Muscle of leg (tissue), 3 donors: ENCODE measurements at regions not wholly inside any gene's neighbourhood (a gene's known extent, or its start where the extent isn't known, plus 50 kb on each side); places are given as distances from the start of the nearest gene placed in this dataset.

Experiments used
- DNase-seq: peaks from one replicate; pipeline ENCODE4 v3.0.0; 2013
- H3K27ac ChIP-seq: one replicate; pipeline ENCODE4 v1.5.1; 2013; ENCODE audit warnings: mild to moderate bottlenecking, low read length, control low read depth
- H3K27me3 ChIP-seq: one replicate; pipeline ENCODE4 v1.6.1; 2013; ENCODE audit warnings: low read length; ENCODE audit not compliant: control insufficient read depth, insufficient read depth
- H3K36me3 ChIP-seq: one replicate; pipeline ENCODE4 v1.6.1; 2013; ENCODE audit warnings: low read length; ENCODE audit not compliant: control insufficient read depth, insufficient read depth
- H3K4me1 ChIP-seq: one replicate; pipeline ENCODE4 v1.6.1; 2013; ENCODE audit warnings: low read length; ENCODE audit not compliant: control insufficient read depth, insufficient read depth
- H3K4me3 ChIP-seq: one replicate; pipeline ENCODE4 v1.5.1; 2013; ENCODE audit warnings: low read length, control low read depth
- H3K9me3 ChIP-seq: replicated peaks from 2 replicates; pipeline ENCODE4 v1.6.1; 2013; ENCODE audit warnings: low read depth, low read length; ENCODE audit not compliant: control insufficient read depth
- WGBS: methylation state at CpG from one replicate; pipeline ENCODE4 v1.1.5; 2013; ENCODE audit warnings: missing lambda C conversion rate; ENCODE audit not compliant: insufficient coverage; 5-methylcytosine and 5-hydroxymethylcytosine counted together

DNA sequence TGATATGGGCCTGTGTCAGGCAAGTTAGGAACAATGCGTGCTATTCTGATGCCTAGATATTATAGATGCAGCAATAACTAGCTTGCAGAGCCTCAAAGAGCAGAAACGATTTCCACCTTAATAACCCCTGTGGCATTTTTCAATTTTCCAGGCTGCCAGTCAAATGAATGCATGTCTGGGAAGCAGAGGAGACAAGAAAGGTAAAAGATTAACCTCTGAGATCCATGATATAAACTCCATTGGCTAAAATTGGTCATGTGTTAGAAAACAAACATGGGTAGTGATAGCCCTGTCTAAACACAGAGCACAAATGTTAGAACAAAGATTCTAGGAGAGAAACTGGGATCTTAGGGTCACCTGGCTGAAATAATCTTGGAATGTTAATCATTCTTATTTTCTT lies 811.1 kb downstream of the DIAPH3 start:
- no CpG with 5 or more reads among the region's 2 CpGs for WGBS
- DNase-seq = no peak
- H3K4me3 ChIP-seq = no peak overlapping the region
- peaks cover 2% of the 10 kb centered on the region for H3K9me3 ChIP-seq
- H3K36me3 ChIP-seq = no peaks in the 10 kb centered on the region
- peaks cover 5% of the 10 kb centered on the region for H3K4me1 ChIP-seq
- no peaks in the 10 kb centered on the region for H3K27me3 ChIP-seq
- H3K27ac ChIP-seq = no peak overlapping the region

DNA sequence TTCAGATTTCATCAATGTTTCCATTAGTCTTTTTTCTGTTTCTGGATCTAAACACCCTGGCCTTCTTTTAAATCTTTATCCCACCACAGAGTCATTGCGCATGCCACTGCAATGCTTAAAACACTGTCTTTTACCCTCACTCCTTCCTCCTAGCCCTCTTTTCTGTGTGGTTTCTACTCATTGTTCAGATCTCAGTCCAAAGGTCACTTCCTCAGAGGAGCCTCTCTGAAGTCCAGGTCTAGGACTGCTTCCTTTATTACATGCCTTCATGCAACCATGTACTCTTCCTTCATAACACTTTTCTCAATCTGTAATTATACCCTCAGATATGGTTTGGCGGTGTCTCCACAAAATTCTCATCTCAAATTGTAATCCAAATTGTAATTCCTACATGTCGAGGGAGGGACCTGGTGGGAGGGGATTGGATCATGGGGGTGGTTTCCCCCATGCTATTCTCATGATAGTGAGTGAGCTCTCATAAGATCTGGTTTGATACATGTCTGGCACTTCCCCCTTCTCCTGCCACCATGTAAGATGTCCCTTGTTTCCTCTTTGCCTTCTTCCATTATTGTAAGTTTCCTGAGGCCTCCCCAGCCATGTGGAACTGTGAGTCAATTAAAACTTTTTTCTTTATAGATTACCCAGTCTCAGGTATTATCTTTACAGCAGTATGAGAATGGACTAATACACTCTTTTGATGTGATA lies 808.9 kb downstream of the DIAPH3 start:
- no peak for DNase-seq
- 100% methylated on average over 1 of the region's 3 CpGs for WGBS
- no peak overlapping the region for H3K4me3 ChIP-seq
- peaks cover 2% of the 10 kb centered on the region for H3K9me3 ChIP-seq
- no peaks in the 10 kb centered on the region for H3K36me3 ChIP-seq
- peaks cover 10% of the 10 kb centered on the region for H3K4me1 ChIP-seq
- H3K27ac ChIP-seq = no peak overlapping the region
- H3K27me3 ChIP-seq = no peaks in the 10 kb centered on the region

DNA sequence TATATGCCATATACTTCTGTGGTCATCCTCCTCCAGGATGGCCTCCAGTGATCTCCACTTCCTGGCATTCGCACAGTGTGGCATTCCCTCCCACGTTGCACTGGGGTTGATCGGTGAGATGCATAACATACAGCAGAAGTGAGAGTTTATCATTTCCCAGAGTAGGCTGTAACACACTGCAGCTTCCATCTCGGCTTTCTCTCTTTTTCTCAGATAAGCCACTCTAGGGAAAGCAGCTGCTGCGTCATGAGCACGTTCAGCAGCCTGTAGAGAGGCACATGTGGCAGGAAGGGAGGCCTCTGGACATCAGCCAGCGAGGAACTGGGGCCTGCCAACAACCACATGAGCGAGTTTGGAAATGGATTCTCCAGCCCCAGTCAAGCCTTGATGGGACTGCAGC lies 807.1 kb downstream of the DIAPH3 start:
- 12% methylated on average over 2 of the region's 8 CpGs for WGBS
- Histone ChIP-seq H3K27me3 (no peaks in the 10 kb centered on the region), H3K27ac (peak overlapping the region; percentile 74), H3K4me3 (no peak overlapping the region), H3K36me3 (no peaks in the 10 kb centered on the region), H3K4me1 (peaks cover 12% of the 10 kb centered on the region), H3K9me3 (peaks cover 2% of the 10 kb centered on the region)
- DNase-seq = peak; percentile 89

DNA sequence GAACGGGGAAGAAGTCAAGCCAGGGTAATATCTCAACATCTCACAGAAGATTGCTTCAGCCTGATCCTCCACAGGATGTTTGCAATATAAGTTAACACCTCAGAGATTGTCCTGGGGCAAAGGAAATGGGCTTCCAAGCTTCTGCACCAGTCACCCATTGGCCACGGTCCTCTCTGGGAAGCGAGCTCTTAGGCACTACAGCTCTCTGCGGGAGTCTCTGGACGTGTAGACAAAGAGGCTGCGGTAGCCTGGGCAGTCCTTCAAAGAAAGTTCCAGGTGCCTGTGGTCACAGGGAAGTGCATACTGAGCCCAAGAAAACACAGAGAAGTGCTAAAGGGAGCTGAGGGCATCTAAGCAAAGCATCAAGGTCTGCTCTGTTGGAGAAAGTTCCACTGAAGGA lies 805.7 kb downstream of the DIAPH3 start:
- Histone ChIP-seq H3K4me3 (no peak overlapping the region), H3K27ac (peak overlapping the region; percentile 50), H3K27me3 (no peaks in the 10 kb centered on the region), H3K9me3 (peaks cover 2% of the 10 kb centered on the region), H3K36me3 (no peaks in the 10 kb centered on the region), H3K4me1 (peaks cover 12% of the 10 kb centered on the region)
- WGBS = 65% methylated on average over 5 of the region's 6 CpGs
- no peak for DNase-seq

DNA sequence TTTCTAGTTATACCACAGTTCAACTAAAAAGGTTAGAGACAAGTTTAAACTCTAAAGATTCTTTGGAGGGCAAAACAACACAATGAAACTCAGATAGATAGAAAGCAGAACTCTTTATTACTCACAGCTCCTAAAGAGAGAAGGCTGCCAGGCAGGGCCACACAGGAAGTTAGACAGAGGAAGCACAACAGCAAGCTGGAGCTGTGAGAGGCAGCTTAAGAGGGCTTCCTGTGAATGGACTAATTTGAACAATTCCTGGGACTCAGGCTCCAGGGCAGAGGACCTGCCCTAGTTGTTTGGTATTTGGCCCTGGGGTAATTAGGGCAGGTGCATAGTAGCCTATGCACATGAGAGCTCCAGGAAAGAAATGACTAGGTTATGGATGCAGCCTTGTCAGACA lies 803.6 kb downstream of the DIAPH3 start:
- DNase-seq = peak; percentile 43
- Histone ChIP-seq H3K36me3 (no peaks in the 10 kb centered on the region), H3K27me3 (no peaks in the 10 kb centered on the region), H3K27ac (no peak overlapping the region), H3K9me3 (peaks cover 2% of the 10 kb centered on the region), H3K4me1 (peaks cover 12% of the 10 kb centered on the region), H3K4me3 (no peak overlapping the region)

DNA sequence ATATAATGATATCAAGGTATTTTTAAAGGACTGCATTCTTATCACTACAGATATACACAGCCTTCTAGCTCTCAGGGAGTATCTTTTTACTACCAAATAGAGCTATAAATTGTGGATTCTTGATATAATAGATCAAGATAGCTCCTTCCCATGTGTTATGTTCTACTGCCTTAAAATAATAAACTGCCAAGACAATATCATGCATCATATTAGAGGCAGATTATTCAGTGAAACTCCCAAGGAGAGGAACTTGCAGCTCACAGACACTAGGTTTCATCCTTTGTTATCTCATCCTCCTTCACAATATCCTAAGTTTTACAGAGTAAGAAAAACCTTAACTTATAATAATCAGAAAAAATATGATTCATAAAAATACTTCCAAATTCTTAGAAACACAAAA lies 802.8 kb downstream of the DIAPH3 start:
- H3K4me1 ChIP-seq = peaks cover 12% of the 10 kb centered on the region

DNA sequence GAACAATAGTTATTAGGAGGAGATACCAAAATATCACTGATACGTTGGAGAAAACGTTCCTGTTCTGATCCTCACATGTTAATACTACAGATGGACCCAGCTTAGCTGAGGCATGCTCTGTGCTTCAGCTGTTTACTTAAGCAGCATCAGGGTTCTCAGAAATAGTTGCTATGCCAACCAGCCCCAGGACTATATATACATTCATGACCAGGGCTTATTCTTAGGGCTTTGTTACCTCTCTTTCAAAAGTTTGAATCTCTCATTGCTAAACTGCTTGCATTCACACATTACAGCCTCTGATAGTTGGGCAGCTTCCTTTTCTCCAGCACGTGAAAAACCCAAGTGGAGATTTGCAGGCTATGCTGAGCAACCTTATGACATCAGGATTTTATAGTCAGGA lies 800.4 kb downstream of the DIAPH3 start:
- no peaks in the 10 kb centered on the region for H3K36me3 ChIP-seq
- H3K27ac ChIP-seq = no peak overlapping the region
- H3K4me3 ChIP-seq = no peak overlapping the region
- H3K9me3 ChIP-seq = no peaks in the 10 kb centered on the region
- no peaks in the 10 kb centered on the region for H3K27me3 ChIP-seq
- 67% methylated on average over 1 of the region's 3 CpGs for WGBS
- DNase-seq = no peak
- H3K4me1 ChIP-seq = peaks cover 2% of the 10 kb centered on the region

More for the DNA sequence above, 802.8 kb downstream of the DIAPH3 start:
- H3K9me3 ChIP-seq = peaks cover 2% of the 10 kb centered on the region
- no peak overlapping the region for H3K27ac ChIP-seq
- H3K4me3 ChIP-seq = no peak overlapping the region
- H3K36me3 ChIP-seq = no peaks in the 10 kb centered on the region
- DNase-seq = no peak
- no peaks in the 10 kb centered on the region for H3K27me3 ChIP-seq

DNA sequence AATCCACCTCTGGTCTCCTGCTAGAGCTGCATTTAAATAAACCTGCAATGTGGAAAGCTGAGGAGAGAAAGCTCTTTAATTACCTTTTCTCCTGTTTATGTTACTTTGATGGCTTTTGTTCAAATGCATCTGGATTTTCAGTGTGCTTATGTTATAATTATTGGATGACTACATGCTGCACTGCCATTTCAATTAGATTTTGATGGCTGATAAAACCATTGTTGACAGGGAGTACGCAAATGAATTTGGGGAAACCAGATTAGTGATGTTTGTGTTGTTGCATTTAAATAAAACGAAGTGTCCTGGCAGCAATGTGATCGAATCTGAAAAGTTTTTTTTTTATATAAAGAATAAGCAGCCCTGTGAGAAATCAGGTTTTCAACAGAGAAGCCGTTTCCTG lies 799.8 kb downstream of the DIAPH3 start:
- H3K27ac ChIP-seq = no peak overlapping the region
- no peaks in the 10 kb centered on the region for H3K9me3 ChIP-seq
- H3K27me3 ChIP-seq = no peaks in the 10 kb centered on the region
- no peak for DNase-seq
- H3K4me1 ChIP-seq = peaks cover 2% of the 10 kb centered on the region
- WGBS = no CpG with 5 or more reads among the region's 4 CpGs
- no peaks in the 10 kb centered on the region for H3K36me3 ChIP-seq
- no peak overlapping the region for H3K4me3 ChIP-seq

DNA sequence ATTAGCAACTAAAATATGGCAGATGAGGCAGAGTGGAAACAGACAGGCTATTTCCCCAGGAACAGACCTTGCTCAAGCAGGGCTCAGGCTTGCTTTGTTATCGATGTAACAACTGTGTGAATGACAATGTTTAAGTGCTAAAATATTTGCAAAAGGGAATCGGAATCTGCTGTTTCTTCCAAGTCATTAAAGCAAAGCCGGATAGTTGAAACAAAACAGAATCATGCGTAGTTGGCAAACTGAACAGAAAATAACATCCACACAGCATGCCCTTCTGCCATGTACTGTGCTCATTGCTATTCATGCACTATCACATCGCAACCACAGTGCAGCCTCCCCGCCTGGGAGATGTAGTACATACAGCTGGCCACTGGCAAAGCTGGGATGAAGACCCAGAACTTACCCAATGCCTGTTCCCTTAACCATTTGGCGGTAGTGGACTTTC lies 799.1 kb downstream of the DIAPH3 start:
- H3K27ac ChIP-seq = no peak overlapping the region
- no peak for DNase-seq
- no peak overlapping the region for H3K4me3 ChIP-seq
- H3K4me1 ChIP-seq = peaks cover 2% of the 10 kb centered on the region
- 62% methylated on average over 4 of the region's 7 CpGs for WGBS
- no peaks in the 10 kb centered on the region for H3K9me3 ChIP-seq
- H3K36me3 ChIP-seq = no peaks in the 10 kb centered on the region
- H3K27me3 ChIP-seq = no peaks in the 10 kb centered on the region

DNA sequence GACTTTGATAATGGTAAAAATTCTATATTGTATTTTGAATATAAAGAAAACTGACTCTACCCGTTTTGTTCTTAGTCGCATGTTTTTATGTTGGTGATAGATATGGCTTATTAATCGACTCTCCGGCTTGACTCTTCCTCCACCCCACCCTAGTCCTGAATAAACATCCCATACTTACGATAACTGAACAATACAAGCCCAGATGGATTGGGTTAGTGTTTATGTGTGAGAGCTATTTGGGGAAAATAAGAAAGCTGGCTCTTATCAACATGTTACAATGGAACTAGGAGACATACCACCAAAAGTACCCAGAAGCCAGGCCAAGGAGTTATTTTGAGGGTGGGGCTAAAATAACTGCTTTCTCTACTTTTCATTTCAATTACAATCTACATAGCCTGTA lies 796.3 kb downstream of the DIAPH3 start:
- DNase-seq = no peak
- Histone ChIP-seq H3K27me3 (no peaks in the 10 kb centered on the region), H3K36me3 (no peaks in the 10 kb centered on the region), H3K9me3 (no peaks in the 10 kb centered on the region), H3K27ac (no peak overlapping the region), H3K4me3 (no peak overlapping the region), H3K4me1 (no peaks in the 10 kb centered on the region)
- no CpG with 5 or more reads among the region's 5 CpGs for WGBS

DNA sequence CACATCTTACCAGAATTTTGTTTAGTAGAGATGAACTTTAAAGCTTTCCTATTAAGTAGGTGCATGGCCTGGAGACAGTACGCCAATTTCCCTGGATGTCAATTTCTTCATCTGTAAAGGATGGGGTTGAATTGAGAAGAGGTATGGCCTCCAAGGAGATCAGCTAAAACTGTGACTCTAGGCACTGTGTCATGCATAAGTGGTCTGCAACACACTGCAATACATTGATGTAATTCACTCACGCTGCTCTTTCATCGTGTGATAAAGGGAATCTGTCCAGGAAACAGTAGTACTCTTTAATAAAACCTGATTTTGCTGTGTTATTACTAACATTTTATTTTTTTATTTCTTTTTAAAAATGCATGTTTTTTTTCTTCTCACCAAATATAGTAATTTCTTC lies 795.8 kb downstream of the DIAPH3 start:
- H3K27ac ChIP-seq = no peak overlapping the region
- no peak overlapping the region for H3K4me3 ChIP-seq
- DNase-seq = no peak
- no peaks in the 10 kb centered on the region for H3K4me1 ChIP-seq
- H3K27me3 ChIP-seq = no peaks in the 10 kb centered on the region
- WGBS = no CpG with 5 or more reads among the region's 3 CpGs
- no peaks in the 10 kb centered on the region for H3K36me3 ChIP-seq
- H3K9me3 ChIP-seq = no peaks in the 10 kb centered on the region
